ENCODE measurements at regions not wholly inside any gene's neighbourhood (a gene's known extent, or its start where the extent isn't known, plus 50 kb on each side); places are given as distances from the start of the nearest gene placed in this dataset.

- TF ChIP-seq CTCF (IDR thresholded peaks at IDR 0.05; ENCODE audit: poor library complexity): no peak
- TF ChIP-seq EZH2 (IDR thresholded peaks at IDR 0.05; ENCODE audit: borderline replicate concordance): no peak
- no peak for TF ChIP-seq EZH2phosphoT487 (IDR thresholded peaks at IDR 0.05; ENCODE audit: low read depth, severe bottlenecking, unreplicated experiment)
Measured at GRCh38 chr3:73234354-73235014, 173.0 kb downstream of the EBLN2 start.
